NCI-H345 treated with DMSO at 0.1 percent for 48 hours (cell line): ENCODE measurements at regions not wholly inside any gene's neighbourhood (a gene's known extent, or its start where the extent isn't known, plus 50 kb on each side); places are given as distances from the start of the nearest gene placed in this dataset.
"Not testable (repeated sequence)": the region's sequence is repeated elsewhere in the genome, so short reads cannot be mapped to it uniquely, and the experiment has no call there.

Experiments used
- DNase-seq: peaks from one replicate; lab custom pipeline; 2025; ENCODE audit not compliant: unreplicated experiment; lab: John Stamatoyannopoulos, UW

DNA sequence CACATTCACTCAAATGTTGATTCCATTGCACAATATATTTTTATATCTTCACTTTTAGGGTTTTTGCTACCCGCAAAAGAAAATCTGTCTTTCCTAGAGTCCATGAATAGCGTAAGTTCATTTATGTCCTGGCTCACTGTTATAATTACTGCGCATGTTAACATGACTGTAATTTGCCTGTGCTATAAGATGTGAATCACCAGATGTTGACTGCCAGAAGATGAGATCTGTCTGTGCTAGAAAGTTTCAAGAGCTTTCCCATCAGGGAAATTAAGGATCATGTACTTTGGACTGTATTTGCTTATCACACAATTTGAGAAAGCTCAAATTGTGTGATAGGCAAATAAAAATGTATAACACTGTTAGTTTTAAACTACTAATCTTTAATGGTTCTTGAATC lies 322.5 kb downstream of the CHL1 start:
- DNase-seq = no peak

DNA sequence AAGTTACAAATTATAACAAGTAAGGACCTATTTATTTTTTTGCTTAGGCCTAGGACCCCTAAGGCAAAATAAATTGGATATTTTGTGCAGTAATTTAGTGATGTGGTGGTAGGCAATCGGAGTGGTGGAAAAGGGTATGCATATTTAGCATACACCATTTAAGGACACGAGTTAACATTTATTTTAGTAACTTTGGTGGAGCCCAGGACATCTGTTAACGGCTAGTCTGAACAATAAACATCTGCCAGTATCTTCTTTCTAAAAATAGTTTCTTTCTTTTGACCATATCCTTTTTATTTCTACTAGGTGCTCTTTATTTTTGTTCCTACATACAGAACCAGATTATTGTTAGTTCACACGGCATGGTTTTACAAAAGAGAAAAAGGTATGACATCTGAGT lies 326.3 kb downstream of the CHL1 start:
- DNase-seq = no peak

DNA sequence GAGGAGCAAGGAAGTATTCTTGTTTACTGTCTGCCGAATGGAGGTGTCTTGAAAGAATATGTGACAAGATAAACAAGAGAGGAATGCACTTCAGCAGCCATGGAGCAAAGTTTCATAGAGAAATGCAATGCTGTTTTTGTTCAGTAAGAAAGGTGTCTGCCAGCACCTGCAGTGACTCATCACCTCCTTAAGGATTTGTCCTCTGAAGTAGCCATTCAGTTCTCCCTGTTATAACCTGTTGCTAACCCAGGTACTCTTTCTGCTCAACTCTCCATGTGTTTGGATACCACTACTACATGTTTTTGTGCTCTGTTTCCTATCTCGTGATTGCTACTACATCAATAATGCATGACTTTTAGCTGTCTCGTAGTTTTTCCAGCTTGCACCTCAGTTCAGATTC lies 328.9 kb downstream of the CHL1 start:
- no peak for DNase-seq

DNA sequence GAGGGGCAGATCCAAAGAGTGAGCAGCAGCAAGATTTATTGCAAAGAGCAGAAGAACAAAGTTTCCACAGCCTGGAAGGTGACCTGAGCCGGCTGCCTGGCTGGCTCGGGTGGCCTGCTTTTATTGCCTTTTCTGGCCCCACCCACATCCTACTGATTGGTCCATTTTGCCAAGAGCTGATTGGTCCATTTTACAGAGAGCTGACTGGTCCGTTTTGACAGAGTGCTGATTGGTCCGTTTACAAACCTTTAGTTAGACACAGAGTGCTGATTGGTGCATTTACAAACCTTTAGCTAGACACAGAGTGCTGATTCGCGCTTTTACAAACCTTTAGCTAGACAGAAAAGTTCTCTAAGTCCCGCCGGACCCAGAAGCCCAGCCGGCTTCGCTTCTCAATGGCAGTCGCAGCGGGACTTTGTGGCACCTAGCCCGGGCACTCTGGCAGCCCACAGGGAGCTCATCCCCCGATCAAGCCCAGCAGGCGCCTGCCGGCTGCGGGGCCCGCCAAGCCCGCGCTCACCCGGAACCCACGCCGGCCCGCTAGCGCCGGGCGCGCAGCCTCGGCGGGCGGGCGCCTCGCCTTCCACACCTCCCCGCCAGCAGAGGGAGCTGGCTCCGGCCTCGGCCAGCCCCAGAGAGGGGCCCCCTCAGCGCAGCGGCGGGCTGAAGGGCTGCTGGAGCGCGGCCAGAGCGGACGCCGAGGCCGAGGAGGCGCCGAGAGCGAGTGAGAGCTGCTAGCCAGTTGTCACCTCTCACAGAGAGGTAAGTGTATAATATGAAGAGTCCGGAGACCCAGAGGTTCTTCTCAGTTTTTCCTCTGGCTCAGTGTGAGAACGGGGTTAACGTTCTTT lies 339.2 kb downstream of the CHL1 start:
- no peak for DNase-seq

DNA sequence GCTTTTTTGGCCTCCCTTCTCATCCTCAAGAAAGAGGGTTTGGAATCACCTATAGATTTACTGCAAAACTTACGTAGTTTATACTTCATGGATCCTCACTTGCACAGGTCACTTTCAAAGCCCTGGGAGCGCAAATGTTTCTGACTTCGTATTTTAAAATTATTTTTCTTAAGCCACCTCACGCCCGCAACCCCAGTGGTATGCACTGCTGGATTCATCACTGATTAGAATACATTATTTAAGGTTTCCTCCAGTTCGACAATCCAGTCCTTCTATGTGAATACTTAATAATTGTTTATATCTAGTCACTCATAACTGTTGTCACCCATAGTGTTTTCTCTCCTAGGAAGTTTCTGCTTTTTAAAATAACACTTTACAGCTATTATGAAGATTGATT lies 339.9 kb downstream of the CHL1 start:
- DNase-seq = no peak

DNA sequence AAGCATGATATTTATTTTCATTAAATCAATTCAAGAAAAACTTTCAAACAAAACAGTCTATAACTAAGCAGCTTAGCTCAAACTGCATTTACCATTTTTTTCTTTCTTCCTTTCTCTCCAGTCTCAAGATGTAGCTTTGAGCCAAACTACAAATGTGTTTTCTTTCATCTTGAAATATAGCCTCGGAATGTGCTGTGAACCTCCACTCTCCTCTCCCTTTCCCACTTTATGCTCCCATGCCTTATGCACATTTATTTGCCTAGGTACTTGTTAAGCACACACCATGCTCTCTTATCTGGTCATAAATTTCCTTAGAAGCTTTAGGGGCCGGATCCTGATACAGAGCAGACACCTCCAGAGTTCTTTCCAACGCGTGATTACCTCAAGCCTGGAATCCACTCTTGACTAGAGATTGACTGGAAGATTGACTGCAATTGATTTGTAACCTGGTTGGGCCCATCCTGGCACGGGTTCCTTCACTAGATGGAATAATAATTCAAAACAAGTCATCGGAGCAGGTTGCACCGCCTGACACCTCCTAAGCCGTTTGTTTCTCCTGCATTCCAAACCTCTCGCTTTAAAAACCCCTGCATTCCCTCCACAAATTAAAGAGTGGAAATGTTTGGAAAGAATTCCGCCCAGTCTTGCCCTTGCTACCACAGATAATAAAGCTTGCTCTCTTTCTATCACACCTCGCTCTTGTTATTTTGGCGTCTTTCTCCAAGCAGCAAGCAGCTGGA lies 344.7 kb downstream of the CHL1 start:
- DNase-seq = no peak

DNA sequence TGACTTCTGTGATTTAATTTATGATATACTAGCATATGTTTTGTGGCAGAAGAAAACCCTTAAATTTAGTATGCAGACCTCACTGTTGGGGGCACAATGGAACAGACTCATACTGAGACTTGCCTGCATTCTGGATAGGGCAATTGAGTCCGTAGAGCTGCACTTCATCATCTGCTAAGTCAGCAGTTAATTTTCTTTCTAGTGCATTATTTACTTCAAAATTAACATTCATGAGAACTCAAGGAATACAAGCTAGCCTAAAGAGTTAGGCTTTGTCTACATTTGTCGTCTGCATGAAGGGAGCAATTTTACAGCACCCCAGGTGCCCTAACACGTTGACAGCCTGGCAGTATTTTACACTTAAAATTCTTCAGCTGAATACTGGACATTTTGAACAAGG lies 345.5 kb downstream of the CHL1 start:
- no peak for DNase-seq

DNA sequence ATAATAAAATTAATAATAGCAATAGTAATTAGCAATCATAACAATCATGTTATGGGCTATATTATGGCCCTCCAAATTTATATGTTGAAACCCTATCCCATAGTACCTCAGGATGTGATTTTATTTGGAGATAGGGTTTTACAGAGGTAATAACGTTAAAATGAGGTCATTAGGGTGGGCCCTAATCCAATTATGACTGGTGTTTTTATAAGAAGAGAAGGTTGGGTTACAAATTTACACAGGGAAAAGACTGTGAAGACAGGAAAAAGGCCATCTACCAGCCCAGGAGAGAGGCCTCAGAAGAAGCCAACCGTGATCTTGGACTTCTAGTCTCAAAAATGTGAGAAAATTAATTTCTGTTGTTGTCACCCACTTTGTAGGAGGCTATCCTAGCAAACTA lies 353.1 kb downstream of the CHL1 start:
- no peak for DNase-seq

DNA sequence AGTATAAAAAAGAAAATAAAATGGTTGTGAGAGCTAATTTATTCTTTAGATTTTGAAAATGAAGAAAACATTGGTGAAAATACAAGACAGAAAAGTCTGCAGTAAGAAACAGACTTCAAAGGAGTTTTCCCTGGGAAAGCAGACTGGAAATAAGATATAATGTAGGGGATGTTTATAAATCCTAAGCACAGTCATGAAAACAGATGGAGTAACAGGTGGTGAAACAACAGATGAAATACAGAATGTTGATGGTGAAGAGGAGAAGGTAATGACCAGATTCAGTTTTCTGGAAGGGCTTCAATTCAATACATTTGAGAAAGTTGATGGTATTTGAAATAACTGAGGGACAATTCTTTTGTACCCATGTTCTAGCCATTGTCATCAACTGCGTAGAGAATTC lies 353.9 kb downstream of the CHL1 start:
- DNase-seq = no peak

DNA sequence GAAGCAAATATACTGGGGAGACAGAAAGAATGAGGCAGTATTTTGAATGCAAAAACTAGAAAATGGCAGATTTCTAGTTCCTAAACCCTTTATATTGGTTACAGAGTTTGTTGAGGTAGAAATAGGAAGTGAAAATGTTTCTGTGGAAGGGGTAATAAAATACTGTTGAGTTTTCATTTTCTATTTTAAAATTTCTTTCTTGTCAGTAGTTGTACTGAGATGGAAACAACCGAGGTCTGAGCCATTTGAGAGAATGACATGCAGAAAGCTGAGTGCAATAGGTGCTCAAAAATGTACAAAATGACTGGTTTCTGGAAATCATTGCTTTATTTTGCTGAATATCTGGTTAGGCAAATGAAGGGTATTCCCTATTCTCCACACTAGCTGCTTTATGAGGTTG lies 361.4 kb downstream of the CHL1 start:
- DNase-seq = no peak

DNA sequence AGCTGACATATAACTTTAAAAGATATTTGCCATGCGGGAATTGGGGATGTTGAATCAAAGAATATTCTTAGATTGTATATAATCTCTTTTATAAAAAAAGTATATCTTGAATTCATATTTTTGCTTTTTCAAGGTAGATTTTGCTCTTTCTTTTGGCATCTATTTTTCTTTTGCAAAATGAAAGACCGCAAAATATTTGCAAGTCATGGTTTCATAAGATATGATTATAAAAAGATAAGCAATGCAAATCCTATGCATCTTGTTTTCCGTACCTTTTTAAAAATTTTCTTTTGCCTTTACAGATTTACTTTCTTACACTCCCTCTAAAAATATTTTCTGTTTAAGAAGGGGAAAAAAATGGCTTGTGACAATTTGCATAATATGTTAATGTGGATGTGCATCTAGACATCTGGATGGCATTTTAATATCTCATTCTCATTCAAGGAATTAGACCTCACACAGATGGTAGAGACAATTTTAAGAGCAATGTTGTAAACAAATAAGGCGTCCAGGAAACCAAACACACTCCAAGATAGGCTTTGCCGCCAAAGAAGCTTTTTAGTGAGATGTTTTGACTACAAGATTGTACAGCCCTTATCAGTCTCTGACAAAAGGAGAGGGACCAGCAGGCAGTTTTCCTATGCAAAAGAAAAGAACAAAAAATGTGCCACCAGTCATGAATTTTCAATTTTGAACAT lies 371.1 kb downstream of the CHL1 start:
- DNase-seq = no peak

DNA sequence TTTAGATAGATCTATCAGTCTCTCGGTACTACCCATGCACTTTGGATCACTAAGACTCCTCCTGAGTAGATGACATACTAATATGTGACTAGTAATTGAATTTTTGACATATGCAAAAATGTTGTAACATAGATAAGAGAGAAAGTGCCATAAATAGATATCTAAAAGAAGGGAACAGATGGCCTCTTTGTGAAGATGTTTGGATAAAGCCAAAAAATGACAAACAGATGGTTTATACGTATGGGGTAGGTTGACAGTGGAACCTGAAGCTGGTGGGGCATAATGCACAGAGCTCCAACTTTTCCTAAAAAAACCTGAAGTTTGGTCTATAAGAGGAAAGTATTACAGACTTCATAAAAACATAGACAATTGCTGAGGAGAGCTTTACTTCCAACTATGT lies 383.0 kb downstream of the CHL1 start:
- not testable (repeated sequence) for DNase-seq

DNA sequence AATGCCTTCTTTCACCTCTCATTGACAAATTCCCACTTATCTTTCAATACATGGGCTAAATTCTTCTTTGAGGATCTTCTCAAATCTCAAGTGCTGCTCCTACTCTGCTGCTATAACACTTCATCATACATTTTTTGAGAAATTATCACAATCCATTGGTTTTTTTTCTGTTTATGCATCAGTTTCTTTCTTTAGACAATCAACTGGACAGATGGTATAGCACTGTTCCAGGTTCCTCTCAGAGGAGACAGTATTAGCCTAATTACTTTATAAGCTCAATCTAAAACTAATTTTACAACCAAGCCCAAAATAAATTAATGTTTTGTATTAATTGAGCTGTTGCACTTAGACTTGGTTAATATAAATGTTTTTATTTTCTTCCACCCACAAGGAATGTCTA lies 392.5 kb downstream of the CHL1 start:
- DNase-seq = not testable (repeated sequence)

DNA sequence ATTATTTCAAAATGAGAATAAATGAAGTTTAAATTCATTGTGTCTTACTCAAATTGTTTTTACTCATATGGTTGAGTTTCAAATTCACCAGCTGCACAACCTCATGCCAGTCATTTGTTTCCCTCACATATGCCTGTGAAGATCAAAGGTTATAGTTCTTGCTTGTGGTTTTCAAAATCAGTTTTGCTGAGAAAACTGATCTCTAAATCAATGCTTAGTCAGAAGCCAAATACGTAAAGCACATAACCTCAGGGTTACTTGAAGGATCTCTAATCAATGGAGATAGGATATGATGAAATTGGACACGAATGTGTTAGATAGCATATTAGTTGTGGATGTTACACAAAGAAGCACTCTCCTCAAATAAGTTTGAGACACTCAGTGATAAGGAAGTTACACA lies 400.7 kb downstream of the CHL1 start:
- DNase-seq = not testable (repeated sequence)

DNA sequence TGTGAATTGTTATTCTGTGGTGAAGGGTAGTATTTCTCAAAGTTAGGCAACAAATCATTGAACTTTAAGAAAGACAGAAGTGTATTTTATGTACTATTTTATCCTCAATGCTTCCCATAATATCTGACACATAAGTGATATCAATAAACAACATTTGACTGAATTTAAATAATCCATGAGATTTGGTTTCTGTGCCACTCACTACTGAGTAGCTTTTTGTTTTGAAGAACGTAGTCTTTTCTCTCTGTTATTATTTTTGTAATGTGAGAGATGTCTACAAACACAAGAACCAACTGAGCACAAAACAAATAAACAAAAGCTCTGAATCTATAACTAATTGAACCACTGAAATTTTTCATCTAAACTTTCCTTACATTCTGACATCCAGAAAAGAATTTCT lies 401.2 kb downstream of the CHL1 start:
- DNase-seq = not testable (repeated sequence)

DNA sequence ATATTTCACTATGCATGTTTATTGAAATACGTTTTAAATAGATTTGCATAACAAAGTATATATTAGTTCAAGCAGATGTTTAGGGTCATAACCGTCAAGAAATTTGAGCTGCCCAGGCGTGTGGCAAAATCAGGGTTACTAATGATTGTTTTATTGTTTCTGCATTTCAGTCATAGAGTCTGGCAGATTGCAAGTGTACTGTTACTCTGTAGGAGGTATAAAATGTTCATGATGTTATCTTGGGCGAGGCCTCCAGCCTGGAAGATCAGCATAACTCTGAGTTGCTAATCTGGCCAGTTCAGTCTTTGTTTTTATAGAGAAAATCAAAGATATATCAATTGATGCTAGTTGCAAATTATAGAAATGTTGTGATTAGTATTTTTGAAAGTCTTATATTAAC lies 410.9 kb downstream of the CHL1 start:
- not testable (repeated sequence) for DNase-seq

DNA sequence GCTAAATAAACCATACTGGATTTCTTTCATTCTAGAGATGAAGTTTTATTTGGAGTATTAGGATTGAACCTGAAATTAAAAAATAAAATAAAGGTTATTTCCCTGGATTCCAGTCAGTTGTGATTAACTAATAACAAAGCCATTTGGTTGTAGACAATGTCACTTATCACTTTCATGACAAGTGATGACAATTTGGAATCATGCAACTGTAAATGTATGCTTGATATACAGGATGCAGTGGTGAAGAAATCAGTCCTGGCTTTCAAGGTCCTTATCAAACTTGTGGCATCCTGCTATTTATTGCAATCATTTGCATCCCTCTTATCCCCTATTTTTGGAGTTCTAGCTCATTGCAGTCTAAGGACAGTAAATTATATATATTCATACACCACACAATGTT lies 425.2 kb downstream of the CHL1 start:
- DNase-seq = no peak

DNA sequence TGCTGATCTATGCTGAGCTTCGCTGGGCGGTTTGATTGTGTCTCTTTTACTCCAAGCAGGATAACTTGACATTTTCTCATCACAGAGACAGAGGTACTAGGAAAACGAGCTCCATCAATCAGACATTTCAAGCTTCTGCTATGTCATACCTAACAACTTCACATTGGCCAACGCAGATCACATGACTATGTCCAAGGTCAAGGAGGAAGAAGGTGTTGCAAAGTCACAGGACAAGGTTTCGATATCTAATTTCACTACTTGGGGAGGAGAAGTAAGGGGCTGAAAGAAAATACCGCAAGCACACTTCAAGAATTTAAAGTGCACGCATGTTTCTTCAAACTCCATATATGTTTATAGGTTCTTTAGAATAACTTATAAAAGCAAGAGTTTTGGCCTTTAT lies 425.8 kb downstream of the CHL1 start:
- DNase-seq = no peak

DNA sequence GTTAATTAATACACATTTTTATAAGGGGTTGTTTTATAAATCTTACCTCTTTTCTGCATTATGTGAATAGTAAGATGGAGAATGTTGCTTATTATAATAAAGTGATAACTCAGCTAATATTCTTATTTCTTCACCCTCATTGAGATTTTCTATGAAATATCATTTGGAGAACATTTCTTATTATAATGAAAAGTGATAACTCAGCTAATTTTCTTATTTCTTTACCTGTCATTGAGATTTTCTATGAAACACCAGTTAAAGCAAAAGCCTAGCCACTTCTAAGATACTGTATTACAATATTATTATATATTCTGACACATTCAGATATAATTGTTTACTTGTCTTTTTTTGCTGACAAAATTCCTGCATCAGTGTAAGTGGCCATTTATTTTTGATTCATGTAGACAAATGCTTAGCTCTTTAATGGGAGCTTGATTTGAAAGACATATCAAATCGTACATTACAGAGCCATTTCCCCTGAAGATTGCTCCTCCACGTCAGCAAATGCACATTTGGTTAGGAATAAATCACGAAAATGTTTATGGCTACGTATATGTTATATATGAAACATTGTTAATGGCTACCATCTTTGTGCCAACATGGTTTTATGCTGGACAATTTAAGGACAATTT lies 427.5 kb downstream of the CHL1 start:
- DNase-seq = no peak

DNA sequence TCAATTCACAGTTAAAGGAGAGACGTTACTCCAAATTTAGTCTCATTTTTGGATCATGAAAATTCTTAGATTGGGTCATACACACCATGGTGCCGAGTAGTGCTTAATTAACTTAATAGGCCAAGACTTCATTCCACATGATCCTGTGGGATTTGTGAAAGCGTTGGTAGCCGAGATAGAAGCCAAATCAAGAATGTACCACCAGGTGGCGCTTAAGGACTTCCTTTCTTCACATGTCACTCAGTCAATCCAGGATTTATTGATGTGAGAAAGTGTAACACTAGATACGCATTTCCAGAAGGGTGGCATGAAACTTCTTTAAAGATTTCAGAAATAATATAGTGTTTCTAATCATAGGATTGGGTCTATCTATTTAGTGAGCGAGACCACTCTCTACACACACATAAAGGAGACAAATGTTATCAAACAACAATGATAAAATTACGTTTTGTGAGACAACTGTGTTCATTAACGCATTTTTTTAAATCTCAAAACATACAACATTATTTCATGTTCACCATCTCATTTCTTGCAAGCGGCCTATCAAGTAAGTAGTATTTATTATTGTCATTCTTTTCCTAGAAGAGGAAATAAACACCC lies 436.1 kb downstream of the CHL1 start:
- DNase-seq = peak; percentile 65

DNA sequence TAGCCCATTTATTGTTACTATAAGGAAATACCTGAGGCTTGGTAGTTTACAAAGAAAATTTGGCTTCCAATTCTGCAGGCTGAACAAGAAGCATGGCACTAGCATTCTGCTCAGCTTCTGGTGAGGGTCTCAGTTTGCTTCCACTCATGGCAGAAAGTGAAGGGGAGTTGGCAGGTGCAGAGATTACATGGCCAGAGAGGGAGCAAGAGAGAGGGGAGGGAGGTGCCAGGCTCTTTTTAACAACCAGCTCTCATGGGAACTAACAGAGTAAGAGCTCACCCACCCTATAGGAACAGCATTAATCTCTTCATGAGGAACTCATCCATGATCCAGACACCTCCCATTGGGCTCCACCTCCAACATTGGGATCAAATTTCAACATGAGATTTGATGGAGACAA lies 437.9 kb downstream of the CHL1 start:
- no peak for DNase-seq
